Anterior cingulate cortex (tissue), 58 donors: ENCODE measurements at regions not wholly inside any gene's neighbourhood (a gene's known extent, or its start where the extent isn't known, plus 50 kb on each side); places are given as distances from the start of the nearest gene placed in this dataset.
"Not testable (repeated sequence)": the region's sequence is repeated elsewhere in the genome, so short reads cannot be mapped to it uniquely, and the experiment has no call there.

Source experiments
- DNase-seq, 58 donors: peaks; one replicate each; lab custom pipeline; 2025; lab: John Stamatoyannopoulos, UW

DNA sequence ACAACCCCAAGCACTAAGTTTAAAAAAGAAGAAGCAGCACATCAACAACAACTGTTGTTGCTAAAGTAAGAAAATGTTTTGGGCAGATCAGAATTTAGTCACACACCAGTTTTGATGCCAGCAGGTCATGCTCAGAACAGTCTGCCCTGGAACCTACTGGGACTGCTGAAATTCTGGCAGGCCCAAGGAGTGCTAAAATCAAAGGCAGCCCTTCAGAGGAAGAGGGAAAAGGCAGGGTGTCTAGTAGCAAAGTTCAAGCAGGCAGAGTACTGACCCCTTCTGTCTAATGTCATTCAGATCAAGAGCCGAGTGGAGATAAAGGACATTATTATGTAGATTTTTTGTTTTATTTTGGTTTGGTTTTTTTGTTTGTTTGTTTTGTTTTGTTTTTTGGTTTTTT lies 96.6 kb upstream of the LOC128125822 start:
- no peak for DNase-seq

DNA sequence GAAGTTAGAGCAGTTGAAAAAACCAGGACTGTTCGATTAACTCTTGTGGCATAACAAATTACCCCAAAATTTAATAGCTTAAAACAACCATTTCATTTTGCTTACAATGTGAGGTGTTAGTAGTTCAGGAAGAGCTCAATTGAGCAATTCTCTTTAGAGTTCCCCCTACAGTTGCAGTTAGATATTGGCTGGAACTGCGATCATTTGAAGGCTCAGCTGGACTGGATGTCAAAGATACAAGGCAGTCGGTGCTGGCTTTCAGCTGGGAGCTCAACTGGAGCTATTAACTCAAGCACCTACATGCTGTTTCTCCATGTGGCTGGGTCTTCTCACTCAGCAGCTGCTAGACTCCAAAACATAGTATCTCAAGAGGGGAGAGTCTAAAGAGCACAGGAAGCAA lies 96.0 kb upstream of the LOC128125822 start:
- DNase-seq: no peak

DNA sequence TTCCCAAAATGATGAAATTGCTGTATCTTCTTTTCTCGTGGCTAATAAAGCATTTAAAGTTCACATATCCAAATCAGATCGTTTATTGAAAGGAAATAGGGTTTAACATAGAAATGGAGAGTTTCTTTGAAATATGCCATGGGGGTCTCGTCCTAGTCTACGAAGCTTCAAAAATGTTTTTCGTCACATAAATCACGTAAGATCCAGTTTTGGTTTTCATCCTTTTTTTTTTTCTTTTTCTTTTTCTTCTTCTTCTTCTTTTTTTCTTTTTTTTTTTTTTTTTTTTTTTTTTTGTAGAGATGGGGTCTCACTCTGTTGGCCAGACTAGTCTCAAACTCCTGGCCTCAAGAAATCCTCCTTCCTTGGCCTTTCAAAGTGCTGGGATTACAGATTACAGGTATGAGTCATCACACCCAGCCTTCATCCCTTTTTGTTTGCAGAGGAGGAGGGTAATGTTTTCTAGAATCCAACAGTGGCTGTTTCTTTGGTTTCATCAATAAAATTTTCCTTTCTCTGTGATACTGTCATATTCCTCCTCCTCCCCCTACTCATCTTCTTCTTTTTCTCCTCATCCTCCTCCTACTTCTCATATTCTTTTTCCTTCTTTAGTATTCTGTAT lies 94.7 kb upstream of the LOC128125822 start:
- no peak for DNase-seq

DNA sequence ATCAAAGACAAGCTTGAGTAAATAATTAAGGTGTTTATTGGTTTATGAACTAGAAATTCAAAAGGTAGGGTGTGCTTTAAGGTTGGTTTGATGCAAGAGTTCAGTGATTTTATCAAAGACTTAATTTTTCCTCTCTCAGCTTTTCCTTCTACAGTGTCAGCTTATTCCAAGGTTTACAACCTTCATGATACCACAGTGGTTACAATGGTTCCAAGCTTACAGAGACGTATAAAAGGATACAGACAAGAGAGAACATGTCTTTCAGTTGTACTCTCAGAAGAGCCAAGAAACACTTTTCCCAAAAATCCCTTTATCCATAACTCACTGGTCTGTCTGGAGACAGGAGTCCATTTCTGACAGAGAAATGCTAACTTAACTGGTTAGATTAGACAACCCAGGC lies 93.5 kb upstream of the LOC128125822 start:
- no peak for DNase-seq

DNA sequence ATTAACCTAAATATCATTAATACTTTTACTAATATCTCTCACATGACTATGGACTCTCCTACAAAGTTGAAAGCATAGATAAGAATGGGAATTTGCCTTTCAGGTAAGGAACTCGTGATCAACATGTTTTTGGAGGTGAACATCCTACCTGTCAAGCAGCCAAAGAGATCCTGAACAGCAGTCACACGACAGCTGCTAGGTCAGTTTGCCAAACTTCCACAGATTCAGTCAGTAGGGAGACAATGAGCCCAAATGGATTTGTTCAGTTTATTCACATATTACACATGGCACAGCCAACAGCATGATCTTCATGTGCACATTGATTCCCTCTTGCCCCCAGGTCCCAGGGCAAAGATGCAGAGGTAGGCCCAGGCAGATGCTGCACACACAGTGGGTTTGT lies 86.1 kb upstream of the LOC128125822 start:
- no peak for DNase-seq

DNA sequence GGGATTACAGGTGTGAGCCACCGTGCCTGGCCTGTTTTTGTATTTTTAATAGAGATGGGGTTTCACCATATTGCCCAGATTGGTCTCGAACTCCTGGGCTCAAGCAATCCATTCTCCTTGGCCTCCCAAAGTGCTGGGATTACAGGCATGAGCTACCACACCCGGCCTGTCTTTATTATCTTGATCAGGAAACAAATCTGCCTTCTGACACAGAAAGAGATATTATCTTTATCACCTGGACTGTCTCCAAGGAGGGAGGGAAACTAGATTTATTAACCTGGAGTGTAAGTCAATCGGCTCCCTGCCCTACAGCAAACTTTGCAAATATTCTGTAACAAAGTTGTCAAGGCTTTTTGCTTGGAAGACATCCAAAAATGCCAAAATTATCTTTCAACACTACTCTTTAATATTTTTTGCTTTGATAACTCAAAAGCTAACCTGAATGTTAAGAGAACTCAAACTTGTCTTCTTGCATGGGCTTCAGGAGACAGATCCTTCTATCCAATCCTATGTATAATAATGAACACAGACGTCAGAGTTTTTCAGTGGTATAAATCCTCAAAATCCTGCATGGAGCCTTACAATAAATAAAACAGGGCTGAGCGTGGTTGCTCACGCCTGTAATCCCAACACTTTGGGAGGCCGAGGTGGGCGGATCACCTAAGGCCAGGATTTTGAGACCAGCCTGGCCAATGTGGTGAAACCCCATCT lies 85.0 kb upstream of the LOC128125822 start:
- DNase-seq: no peak

DNA sequence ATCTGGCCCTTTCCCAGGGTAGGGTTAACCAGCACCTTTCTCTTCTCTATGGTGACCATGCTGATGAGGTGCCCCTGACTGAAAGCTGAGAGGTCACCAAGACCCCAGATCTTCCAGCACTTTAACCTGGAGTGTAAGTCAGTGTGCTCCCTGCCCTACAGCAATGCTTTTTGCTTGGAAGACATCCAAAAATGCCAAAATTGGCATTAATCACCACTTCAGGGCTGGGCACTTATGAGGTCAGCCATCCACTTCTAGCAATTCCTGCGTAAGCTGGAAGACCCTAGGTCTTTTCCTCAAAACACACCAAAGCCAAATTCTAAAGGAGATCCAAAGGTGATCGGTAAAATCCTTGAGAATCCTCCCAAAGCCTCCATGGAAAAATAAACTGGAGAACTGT lies 81.2 kb upstream of the LOC128125822 start:
- DNase-seq: no peak

DNA sequence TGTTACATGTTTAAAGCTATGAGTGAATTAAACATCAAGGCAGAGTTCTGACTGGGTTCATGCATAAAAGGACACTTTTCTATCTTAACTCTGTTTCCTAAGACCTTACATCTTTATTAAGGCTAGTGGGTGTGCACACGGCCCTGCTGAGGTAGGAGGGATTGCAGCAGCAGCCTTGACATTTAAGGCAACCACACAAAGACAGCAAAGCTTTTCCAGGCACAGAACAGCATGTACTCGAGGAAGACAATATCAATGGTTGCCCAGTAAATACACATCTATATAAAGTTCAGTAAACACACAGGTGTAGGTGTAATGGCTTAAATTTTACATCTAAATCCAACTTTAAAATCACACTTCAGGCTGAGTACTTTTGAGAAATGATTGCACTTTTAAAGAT lies 79.8 kb upstream of the LOC128125822 start:
- DNase-seq: no peak

DNA sequence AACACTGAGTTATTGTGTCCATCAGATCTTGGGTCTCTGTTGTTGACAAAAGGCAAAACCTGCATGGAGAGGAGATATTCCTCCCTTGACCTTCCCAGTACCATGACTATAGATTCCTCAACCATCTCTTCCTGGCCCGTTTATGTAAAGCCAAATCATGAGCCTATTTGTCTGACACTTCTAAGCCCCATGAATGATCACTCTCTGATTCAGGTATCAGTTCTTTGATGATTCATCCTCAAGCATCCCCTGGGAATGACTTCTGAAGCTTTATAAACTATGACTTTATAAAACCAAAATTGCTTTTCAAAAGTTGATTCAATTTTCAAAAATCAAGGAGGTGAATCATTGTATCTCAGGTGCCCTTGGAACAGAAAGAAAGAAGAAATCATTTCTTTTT lies 78.7 kb upstream of the LOC128125822 start:
- DNase-seq: no peak

DNA sequence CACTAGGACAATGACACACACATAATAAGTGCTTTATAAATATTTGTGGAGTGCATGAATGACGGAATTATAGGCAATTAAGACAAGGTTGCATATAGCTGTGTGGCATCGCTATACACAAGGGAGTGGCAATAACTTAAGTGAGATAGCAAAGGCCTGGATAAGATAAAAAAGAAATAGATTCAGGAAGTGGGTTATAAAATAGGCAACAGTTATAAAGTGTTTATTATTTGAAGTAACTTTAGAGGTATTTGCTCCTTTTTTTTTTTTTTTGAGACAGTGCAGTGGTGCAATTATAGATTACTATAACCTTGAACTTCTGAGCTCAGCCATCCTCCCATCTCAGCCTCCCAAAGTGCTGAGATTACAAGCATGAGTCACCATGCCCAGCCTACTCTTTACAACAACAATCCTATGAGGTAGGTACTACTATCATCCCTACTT lies 75.9 kb upstream of the LOC128125822 start:
- no peak for DNase-seq

DNA sequence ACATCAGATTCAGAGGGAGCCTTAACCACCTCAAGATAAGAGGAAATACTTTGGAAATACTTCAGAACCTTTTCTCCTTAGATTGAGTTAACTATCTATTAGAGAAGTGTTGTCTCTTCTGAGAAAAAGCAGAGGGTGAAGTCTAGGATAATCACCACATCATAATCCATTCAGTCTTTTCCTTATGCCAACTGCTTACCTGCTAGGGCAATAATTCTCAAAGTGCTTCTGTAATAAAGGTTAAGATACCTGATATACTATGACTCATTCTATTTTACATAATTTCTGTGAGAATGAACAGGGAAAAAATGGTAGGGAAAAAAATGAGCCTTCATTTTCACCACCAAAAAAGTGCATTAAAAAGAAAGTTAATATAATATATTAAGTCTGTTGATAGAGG lies 70.1 kb upstream of the LOC128125822 start:
- no peak for DNase-seq

DNA sequence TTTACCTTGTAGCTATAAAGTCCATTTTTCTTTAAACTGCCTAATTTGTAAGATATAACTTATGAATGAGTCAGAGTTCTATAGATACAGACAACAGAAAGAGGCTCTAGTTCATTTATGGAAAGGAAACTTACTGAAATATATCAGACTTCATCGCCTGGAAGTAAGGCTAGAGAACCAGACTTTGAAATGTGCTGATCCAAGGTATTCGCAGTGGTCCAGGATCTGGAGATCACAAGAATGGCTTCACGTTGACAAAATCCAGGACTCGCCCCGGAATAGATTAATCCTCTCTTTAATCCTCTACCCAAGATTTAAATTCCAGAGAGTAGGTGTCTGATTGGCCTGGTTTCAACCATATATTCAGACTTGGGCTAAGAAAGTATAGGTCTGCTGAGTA lies 69.1 kb upstream of the LOC128125822 start:
- no peak for DNase-seq

DNA sequence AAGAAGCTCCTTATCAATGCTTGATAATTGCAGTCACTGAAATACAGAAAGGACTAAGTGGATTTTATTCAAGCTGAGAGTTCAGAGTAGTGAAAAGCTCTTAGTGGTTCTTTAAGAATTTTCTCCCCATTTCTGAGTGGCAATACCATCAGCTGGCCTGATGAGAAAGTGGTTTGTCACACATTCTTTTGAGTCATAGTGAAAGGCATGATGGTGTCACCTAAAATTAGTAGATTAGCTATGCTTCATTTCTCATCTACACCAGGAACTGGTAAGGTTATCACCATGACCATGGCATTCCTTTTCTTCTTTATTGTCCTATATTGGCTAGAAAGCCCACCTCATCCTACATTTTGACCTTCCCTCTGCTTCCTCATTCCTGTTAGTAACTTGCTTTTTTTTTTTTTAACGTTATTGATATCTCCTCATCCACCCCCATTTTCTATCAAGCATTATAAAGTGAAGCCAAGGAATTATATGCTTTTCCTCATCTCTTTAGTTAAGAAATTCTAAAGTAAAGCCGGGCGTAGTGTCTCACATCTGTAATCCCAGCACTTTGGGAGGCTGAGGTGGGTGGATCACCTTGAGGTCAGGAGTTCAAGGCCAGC lies 67.4 kb upstream of the LOC128125822 start:
- DNase-seq: no peak

DNA sequence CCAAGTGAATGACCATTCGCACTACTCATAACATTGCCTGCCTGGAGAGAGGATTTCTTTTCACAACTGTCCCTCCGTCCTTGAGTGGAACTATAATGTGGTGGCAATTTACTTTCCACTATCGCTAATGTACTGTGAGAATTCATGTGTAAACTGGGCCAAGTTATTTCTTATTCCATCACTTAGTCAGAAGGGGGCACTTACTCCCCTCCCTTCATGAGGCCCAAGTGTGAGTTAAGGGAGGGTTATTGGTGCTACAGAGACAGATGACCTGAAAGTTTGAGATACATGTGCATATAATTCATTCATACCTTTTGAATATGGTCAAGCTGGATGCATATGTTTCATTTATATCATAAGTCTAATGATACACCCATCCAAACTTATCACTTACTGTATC lies 65.2 kb upstream of the LOC128125822 start:
- no peak for DNase-seq

DNA sequence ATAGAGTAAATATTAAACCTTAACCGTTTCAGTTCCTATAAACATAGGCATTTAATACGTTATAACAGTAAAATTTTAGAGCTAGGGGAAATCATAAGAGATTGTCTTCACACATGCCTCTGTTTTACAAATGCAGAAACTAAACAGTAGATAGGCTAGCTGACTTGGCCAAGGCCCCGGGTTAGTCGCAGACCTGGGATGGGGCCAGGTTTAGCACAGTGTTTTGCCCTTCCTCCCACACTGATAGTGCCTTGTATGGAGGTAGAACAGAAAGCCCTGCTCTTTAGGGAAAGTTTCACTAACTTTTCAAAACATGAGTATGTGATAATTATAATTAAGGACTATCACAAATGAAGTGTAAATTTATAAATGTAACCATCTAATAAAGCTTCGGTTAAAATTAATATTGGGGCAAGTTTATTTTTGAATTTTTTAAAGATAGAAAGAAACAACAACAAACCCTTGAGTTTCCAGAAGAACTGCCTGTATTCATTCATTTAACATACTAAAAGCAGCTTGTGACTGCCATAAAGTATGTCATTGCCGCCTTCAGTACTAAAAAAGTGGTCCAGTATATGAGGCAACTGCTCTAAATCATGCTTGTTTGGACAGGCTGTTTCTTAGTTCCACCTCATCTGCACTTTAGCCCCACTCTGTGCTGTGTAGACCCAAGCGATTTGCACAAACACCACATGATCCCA lies 62.5 kb upstream of the LOC128125822 start:
- no peak for DNase-seq

DNA sequence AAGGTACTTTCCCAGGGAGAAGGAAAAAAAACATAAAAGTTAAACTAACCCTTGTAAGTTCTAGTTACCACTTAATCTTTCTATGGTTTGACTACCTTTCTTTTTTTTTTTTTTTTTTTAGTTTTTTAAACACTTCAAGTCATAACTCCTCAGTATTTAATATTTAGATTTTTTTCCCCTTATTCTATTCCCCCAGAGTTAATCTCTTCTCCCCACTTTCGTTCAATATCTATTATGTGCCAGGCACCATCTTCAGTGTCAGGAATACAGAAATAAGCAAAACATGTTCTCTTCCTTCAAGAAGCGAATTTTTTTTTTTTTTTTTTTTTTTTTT lies 62.0 kb upstream of the LOC128125822 start:
- no peak for DNase-seq

DNA sequence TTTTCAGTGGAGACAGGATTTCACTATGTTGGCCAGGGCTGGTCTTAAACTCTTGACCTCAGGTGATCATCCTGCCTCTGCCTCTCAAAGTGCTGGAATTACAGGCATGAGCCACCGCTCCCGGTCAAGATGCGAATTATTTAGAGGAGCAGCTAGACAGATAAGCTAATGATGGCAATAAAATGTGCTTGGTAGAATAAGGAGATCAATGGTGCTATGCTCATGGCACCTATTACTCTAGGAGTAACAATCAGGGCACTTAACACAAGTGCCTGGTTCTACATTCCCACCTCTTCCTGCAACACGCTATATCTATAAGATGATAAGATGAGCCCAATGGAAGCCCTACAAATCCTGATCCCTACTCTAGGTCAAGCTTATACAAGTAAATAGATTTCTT lies 61.4 kb upstream of the LOC128125822 start:
- DNase-seq: no peak

DNA sequence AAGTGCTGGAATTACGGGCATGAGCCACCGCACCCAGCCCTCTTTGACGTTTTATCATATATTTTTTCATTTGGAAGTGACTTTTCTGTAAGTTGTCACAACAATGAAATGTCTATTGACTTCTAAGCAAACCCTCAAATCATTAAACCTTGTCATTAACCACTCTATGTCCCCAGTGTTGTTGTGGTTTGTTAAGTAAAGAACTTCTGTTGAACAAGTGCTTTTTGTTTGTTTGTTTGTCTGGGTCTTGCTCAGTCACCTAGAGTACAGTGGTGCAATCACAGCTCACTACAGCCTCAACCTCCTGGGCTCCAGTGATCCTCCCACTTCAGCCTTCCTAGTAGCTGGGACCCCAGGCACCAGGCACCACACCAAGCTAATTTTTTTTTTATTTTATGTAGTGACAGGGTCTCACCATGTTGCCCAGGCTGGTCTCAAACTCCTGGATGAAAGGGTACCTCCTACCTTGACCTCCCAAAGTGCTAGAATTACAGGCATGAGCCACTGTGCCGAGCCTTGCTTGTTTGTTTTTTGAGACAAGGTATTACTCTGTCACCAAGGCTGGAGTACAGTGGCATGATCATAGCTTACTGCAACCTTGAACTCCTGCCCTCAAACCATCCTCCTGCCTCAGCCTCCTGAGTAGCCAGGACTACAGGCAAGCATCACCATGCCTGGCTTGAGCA lies 57.6 kb upstream of the LOC128125822 start:
- no peak for DNase-seq

DNA sequence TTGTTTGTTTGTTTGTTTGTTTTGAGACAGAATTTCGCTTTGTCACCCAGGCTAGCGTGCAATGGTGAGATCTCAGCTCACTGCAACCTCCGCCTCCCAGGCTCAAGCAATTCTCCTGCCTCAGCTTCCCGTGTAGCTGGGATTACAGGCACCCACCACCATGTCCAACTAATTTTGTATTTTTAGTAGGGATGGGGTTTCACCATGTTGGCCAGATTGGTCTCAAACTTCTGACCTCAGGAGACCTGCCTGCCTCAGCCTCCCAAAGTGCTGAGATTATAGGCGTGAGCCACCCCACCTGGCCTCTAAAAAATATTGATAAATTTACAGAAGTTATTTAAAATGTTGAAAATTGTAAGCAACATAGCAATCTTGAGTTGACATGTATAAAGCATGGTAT lies 57.1 kb upstream of the LOC128125822 start:
- DNase-seq: not testable (repeated sequence)

DNA sequence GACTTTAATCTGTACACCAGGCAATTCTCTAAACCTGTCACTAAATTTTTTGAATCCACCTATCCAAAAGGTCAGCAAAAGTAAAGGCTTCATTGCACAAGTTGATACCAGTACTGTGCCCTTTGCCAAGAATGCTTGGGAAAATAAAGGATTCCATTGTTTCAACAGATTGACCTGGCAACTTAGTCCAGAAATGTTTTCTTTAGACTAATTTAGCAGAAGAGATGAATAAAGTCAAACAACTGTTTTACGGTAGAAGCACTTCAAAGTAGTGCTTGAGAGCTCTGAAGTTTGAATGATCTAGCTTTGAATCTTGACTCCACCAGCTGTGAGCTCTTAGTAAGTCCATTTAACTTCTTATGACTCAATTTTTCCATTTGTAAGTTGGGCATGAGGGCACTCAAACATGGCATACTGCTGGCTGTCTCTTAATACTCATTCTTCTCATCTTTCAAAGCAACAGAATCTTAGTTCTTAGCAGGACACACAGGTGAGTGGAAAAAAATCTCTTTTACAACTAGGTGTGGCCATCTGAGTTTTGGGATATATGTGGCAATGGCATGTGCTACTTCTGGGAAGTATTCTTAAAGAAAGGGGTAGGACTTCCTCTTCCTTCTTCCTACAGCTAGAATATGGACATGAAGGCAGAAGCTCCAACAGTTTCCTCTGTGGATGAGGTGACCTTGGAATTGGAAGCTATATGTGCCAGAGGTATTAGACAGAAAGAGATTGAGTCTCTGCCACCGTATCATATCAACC lies 55.9 kb upstream of the LOC128125822 start:
- DNase-seq: no peak
